HCT116 (cell line): ENCODE measurements at regions not wholly inside any gene's neighbourhood (a gene's known extent, or its start where the extent isn't known, plus 50 kb on each side); places are given as distances from the start of the nearest gene placed in this dataset.

ENCODE experiments used
- CEBPB ChIP-seq: IDR thresholded peaks from 2 replicates; pipeline ENCODE4 v1.6.1; 2012; ENCODE audit warnings: low read depth
- EZH2 ChIP-seq: fragments of 200-600 bp; sonication (generic); IDR thresholded peaks from 2 replicates; pipeline ENCODE4 v1.6.1; 2017; ENCODE audit warnings: antibody characterized with exemption, mixed run types
- JUND ChIP-seq: IDR thresholded peaks from 2 replicates; pipeline ENCODE4 v1.6.1; 2012
- POLR2A ChIP-seq: IDR thresholded peaks from 2 replicates; pipeline ENCODE4 v1.7.0; 2011; ENCODE audit warnings: borderline replicate concordance; ENCODE audit not compliant: insufficient read depth, insufficient read length; ENCODE audit errors: extremely low read depth
- POLR2AphosphoS5 ChIP-seq: IDR thresholded peaks from 2 replicates; pipeline ENCODE4 v1.6.1; 2011; ENCODE audit warnings: mild to moderate bottlenecking, low read depth, low read length, moderate library complexity
- RAD21 ChIP-seq: IDR thresholded peaks from 2 replicates; pipeline ENCODE4 v1.6.1; 2012; ENCODE audit warnings: low read depth, mild to moderate bottlenecking
- SP1 ChIP-seq: IDR thresholded peaks from 2 replicates; pipeline ENCODE4 v1.6.1; 2012; ENCODE audit warnings: low read depth
- SRF ChIP-seq: IDR thresholded peaks from 2 replicates; pipeline ENCODE4 v1.6.1; 2012; ENCODE audit warnings: low read depth
- TF ChIP-seq, protein P1 (sequence below), 3 experiments: fragments of 200-600 bp in 1 of 3; sonication (generic) in 1 of 3; IDR thresholded peaks in 2 of 3; conservative IDR thresholded peaks in 1 of 3; 2 replicates each; pipeline ENCODE4 v1.5.1; 2012 to 2017; ENCODE audit warnings: low read depth in 2 of 3, low read length in 2 of 3, antibody characterized with exemption in 1 of 3, borderline replicate concordance in 1 of 3, control low read depth in 1 of 3, mild to moderate bottlenecking in 1 of 3, mixed read lengths in 1 of 3, mixed run types in 1 of 3, moderate library complexity in 1 of 3; ENCODE audit not compliant: insufficient read depth in 1 of 3
- TF ChIP-seq, protein P2 (sequence below): IDR thresholded peaks from 2 replicates; pipeline ENCODE4 v1.6.1; 2012
- TF ChIP-seq, protein P3 (sequence below): IDR thresholded peaks from 2 replicates; pipeline ENCODE4 v1.6.1; 2011; ENCODE audit warnings: mild to moderate bottlenecking, low read length, moderate library complexity; ENCODE audit not compliant: insufficient replicate concordance; ENCODE audit errors: extremely low read depth

DNA sequence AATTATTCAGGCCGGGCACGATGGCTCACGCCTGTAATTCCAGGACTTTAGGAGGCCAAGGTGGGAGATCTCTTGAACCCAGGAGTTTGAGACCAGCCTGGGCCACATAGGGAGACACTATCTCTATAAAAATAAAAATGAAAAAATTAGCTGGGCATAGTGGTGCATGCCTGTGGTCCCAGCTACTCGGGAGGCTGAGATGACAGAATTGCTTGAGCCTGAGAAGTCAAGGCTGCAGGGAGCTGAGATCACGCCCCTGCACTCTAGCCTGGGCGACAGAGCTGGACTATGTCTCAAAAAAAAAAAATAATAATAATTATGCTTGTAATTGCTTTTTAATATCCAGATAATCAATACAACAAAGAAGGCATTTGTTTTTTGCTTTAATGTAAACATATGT, 91.3 kb downstream of the RIPK4 start:
- TF ChIP-seq POLR2A (no peak), SRF (no peak), CEBPB (no peak), JUND (no peak), RAD21 (no peak), POLR2AphosphoS5 (no peak), EZH2 (no peak), SP1 (no peak)
- TF ChIP-seq, protein P1, sequence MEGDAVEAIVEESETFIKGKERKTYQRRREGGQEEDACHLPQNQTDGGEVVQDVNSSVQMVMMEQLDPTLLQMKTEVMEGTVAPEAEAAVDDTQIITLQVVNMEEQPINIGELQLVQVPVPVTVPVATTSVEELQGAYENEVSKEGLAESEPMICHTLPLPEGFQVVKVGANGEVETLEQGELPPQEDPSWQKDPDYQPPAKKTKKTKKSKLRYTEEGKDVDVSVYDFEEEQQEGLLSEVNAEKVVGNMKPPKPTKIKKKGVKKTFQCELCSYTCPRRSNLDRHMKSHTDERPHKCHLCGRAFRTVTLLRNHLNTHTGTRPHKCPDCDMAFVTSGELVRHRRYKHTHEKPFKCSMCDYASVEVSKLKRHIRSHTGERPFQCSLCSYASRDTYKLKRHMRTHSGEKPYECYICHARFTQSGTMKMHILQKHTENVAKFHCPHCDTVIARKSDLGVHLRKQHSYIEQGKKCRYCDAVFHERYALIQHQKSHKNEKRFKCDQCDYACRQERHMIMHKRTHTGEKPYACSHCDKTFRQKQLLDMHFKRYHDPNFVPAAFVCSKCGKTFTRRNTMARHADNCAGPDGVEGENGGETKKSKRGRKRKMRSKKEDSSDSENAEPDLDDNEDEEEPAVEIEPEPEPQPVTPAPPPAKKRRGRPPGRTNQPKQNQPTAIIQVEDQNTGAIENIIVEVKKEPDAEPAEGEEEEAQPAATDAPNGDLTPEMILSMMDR (IDR thresholded peaks at IDR 0.05 in 2 of 3, conservative IDR thresholded peaks at IDR 0.05 in 1 of 3; ENCODE audit: borderline replicate concordance in 1 of 3, insufficient read depth in 1 of 3, low read depth in 2 of 3, low read length in 2 of 3): no peak
- TF ChIP-seq, protein P2, sequence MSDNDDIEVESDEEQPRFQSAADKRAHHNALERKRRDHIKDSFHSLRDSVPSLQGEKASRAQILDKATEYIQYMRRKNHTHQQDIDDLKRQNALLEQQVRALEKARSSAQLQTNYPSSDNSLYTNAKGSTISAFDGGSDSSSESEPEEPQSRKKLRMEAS: no peak
- TF ChIP-seq, protein P3, sequence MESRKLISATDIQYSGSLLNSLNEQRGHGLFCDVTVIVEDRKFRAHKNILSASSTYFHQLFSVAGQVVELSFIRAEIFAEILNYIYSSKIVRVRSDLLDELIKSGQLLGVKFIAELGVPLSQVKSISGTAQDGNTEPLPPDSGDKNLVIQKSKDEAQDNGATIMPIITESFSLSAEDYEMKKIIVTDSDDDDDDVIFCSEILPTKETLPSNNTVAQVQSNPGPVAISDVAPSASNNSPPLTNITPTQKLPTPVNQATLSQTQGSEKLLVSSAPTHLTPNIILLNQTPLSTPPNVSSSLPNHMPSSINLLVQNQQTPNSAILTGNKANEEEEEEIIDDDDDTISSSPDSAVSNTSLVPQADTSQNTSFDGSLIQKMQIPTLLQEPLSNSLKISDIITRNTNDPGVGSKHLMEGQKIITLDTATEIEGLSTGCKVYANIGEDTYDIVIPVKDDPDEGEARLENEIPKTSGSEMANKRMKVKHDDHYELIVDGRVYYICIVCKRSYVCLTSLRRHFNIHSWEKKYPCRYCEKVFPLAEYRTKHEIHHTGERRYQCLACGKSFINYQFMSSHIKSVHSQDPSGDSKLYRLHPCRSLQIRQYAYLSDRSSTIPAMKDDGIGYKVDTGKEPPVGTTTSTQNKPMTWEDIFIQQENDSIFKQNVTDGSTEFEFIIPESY: no peak
